CD4-positive, alpha-beta T cell treated with Interleukin-12 subunit alpha and Interleukin-12 subunit beta, for 1 hour (primary cell): ENCODE measurements at regions not wholly inside any gene's neighbourhood (a gene's known extent, or its start where the extent isn't known, plus 50 kb on each side); places are given as distances from the start of the nearest gene placed in this dataset.

Source experiments
- DNase-seq: peaks from one replicate; pipeline ENCODE4 v3.0.0-alpha.2; 2020

GRCh38 chr9:126556560-126557250 lies 57.0 kb upstream of the LMX1B start:
- DNase-seq: no peak

GRCh38 chr9:126558051-126558665 lies 55.6 kb upstream of the LMX1B start:
- DNase-seq: peak; percentile 71

- no peak for DNase-seq
Measured at GRCh38 chr9:126559296-126559695, 54.4 kb upstream of the LMX1B start.

- no peak for DNase-seq
Measured at GRCh38 chr9:126561582-126561981, 52.1 kb upstream of the LMX1B start.

- no peak for DNase-seq
Measured at GRCh38 chr9:126563556-126563955, 50.2 kb upstream of the LMX1B start.
